SK-N-SH (cell line): ENCODE measurements at regions not wholly inside any gene's neighbourhood (a gene's known extent, or its start where the extent isn't known, plus 50 kb on each side); places are given as distances from the start of the nearest gene placed in this dataset.

ENCODE experiments used
- CTCF ChIA-PET: fragments of 300-600, 350-600 bp; formaldehyde crosslinking; extraction: SDS; loops from one replicate; lab custom pipeline; 2021; lab: Yijun Ruan, JAX
- POLR2A ChIA-PET: fragments of 350-600 bp; sonication (Branson Sonifier 250); formaldehyde crosslinking; extraction: SDS; loops from one replicate; lab custom pipeline; 2020; ENCODE audit warnings: antibody characterized with exemption, inconsistent platforms; lab: Yijun Ruan, JAX
- DNase-seq: peaks from one replicate; pipeline ENCODE4 v3.0.0; 2012
- H2AFZ ChIP-seq: fragments of 200-600 bp; sonication (generic); 2 replicates; pipeline ENCODE4 v1.8.1; 2016; ENCODE audit warnings: antibody characterized with exemption, mild to moderate bottlenecking, low read depth
- H3F3A ChIP-seq: fragments of 200-600 bp; sonication (generic); replicated peaks from 2 replicates; pipeline ENCODE3; 2016; ENCODE audit warnings: antibody characterized with exemption, mild to moderate bottlenecking; ENCODE audit not compliant: insufficient read depth
- H3K27ac ChIP-seq, 2 experiments: fragments of 200-500 bp in 1 of 2; fragments of 200-600 bp in 1 of 2; sonication (Bioruptor generic) in 1 of 2; sonication (generic), shearing (Covaris generic) in 1 of 2; 2 replicates each; pipeline versions ENCODE4 v1.5.1 to v1.6.1; 2014 to 2016; ENCODE audit warnings: low read depth in 2 of 2, inconsistent platforms in 1 of 2, low read length in 1 of 2, mild to moderate bottlenecking in 1 of 2, mixed read lengths in 1 of 2
- H3K27me3 ChIP-seq: fragments of 200-600 bp; sonication (generic), shearing (Covaris generic); 2 replicates; pipeline ENCODE4 v1.6.1; 2016; ENCODE audit warnings: mixed run types; ENCODE audit not compliant: insufficient read depth
- H3K36me3 ChIP-seq, 2 experiments: fragments of 200-500 bp in 1 of 2; fragments of 200-600 bp in 1 of 2; sonication (Bioruptor generic) in 1 of 2; sonication (generic) in 1 of 2; replicated peaks in 1 of 2; 2 replicates each; pipeline versions ENCODE3 to v1.5.1; 2014 to 2016; ENCODE audit warnings: low read length in 1 of 2, mild to moderate bottlenecking in 1 of 2; ENCODE audit not compliant: insufficient read depth in 2 of 2, control insufficient read depth in 1 of 2
- H3K4me1 ChIP-seq, 2 experiments: fragments of 200-500 bp in 1 of 2; fragments of 200-600 bp in 1 of 2; sonication (Bioruptor generic) in 1 of 2; sonication (generic), shearing (Covaris generic) in 1 of 2; 2 replicates each; pipeline versions ENCODE4 v1.5.1 to v1.6.1; 2014 to 2016; ENCODE audit warnings: low read depth in 1 of 2, low read length in 1 of 2, mixed run types in 1 of 2; ENCODE audit not compliant: insufficient read depth in 2 of 2, control insufficient read depth in 1 of 2
- H3K4me2 ChIP-seq: fragments of 200-600 bp; sonication (generic), shearing (Covaris generic); 2 replicates; pipeline ENCODE4 v1.6.1; 2017; ENCODE audit warnings: mixed run types
- H3K4me3 ChIP-seq, 2 experiments: fragments of 200-500 bp in 1 of 2; fragments of 200-600 bp in 1 of 2; sonication (Bioruptor generic) in 1 of 2; sonication (generic), shearing (Covaris generic) in 1 of 2; 2 replicates each; pipeline versions ENCODE4 v1.5.1 to v1.8.1; 2014 to 2016; ENCODE audit warnings: low read depth in 2 of 2, inconsistent platforms in 1 of 2, low read length in 1 of 2, mild to moderate bottlenecking in 1 of 2, mixed read lengths in 1 of 2, moderate library complexity in 1 of 2
- H3K79me2 ChIP-seq: fragments of 200-600 bp; sonication (generic); 2 replicates; pipeline ENCODE4 v1.8.1; 2017; ENCODE audit warnings: mild to moderate bottlenecking; ENCODE audit not compliant: insufficient read depth
- H3K9ac ChIP-seq: fragments of 200-600 bp; sonication (generic); 2 replicates; pipeline ENCODE4 v1.6.1; 2017; ENCODE audit warnings: mixed run types
- H3K9me2 ChIP-seq: fragments of 200-600 bp; sonication (generic); 2 replicates; pipeline ENCODE4 v1.6.1; 2017; ENCODE audit warnings: mixed run types
- H3K9me3 ChIP-seq: fragments of 200-600 bp; sonication (generic); 2 replicates; pipeline ENCODE4 v1.6.1; 2017; ENCODE audit warnings: mixed run types, mild to moderate bottlenecking, moderate library complexity
- H4K20me1 ChIP-seq: fragments of 200-600 bp; sonication (generic); 2 replicates; pipeline ENCODE4 v1.6.1; 2017; ENCODE audit warnings: mild to moderate bottlenecking, mixed run types; ENCODE audit not compliant: insufficient read depth
- CHD2 ChIP-seq: fragments of 150-350 bp; IDR thresholded peaks from 2 replicates; pipeline ENCODE4 v1.6.1; 2018; ENCODE audit warnings: low read length; ENCODE audit not compliant: partially characterized antibody
- EP300 ChIP-seq, 2 experiments: IDR thresholded peaks; 2 replicates each; pipeline versions ENCODE4 v1.4.0 to v1.6.1; 2012; ENCODE audit warnings: borderline replicate concordance in 1 of 2, low read depth in 1 of 2, low read length in 1 of 2
- EZH2phosphoT487 ChIP-seq: fragments of 200-600 bp; sonication (generic); IDR thresholded peaks from 2 replicates; pipeline ENCODE4 v1.6.1; 2017; ENCODE audit warnings: low read depth, mixed run types, mild to moderate bottlenecking, antibody characterized with exemption, moderate library complexity, borderline replicate concordance
- FOSL2 ChIP-seq: IDR thresholded peaks from 2 replicates; pipeline ENCODE4 v1.4.0; 2012; ENCODE audit warnings: low read depth, mild to moderate bottlenecking, moderate library complexity, borderline replicate concordance
- FOXJ3 ChIP-seq: sonication (generic); formaldehyde crosslinking; IDR thresholded peaks from 2 replicates; pipeline ENCODE4 v1.5.1; 2020; ENCODE audit warnings: mild to moderate bottlenecking, missing genetic modification reagents
- FOXM1 ChIP-seq: IDR thresholded peaks from 2 replicates; pipeline ENCODE4 v1.4.0; 2012; ENCODE audit warnings: low read depth, mild to moderate bottlenecking
- GATA2 ChIP-seq: sonication (generic); formaldehyde crosslinking; IDR thresholded peaks from 2 replicates; pipeline ENCODE4 v1.5.0; 2020; ENCODE audit warnings: mild to moderate bottlenecking, missing genetic modification reagents
- JUND ChIP-seq: IDR thresholded peaks from 2 replicates; pipeline ENCODE4 v1.4.0; 2012
- MEF2A ChIP-seq: IDR thresholded peaks from 2 replicates; pipeline ENCODE4 v1.4.0; 2012; ENCODE audit warnings: low read depth, borderline replicate concordance
- NFIC ChIP-seq: IDR thresholded peaks from 2 replicates; pipeline ENCODE4 v1.4.0; 2012; ENCODE audit warnings: borderline replicate concordance
- POLR2AphosphoS5 ChIP-seq: IDR thresholded peaks from 2 replicates; pipeline ENCODE4 v1.6.1; 2012; ENCODE audit warnings: low read depth, low read length
- RAD21 ChIP-seq: IDR thresholded peaks from 2 replicates; pipeline ENCODE4 v1.6.1; 2012; ENCODE audit warnings: mild to moderate bottlenecking, low read length
- RCOR1 ChIP-seq: fragments of 150-350 bp; IDR thresholded peaks from 2 replicates; pipeline ENCODE4 v1.6.1; 2017; ENCODE audit warnings: antibody characterized with exemption, low read length
- RFX5 ChIP-seq: IDR thresholded peaks from 2 replicates; pipeline ENCODE4 v1.6.1; 2012; ENCODE audit warnings: mild to moderate bottlenecking, improper control_type of control experiment, low read length
- RXRA ChIP-seq: IDR thresholded peaks from 2 replicates; pipeline ENCODE4 v1.4.0; 2012; ENCODE audit warnings: low read depth, mild to moderate bottlenecking, borderline replicate concordance
- SIN3A ChIP-seq: IDR thresholded peaks from 2 replicates; pipeline ENCODE4 v1.6.1; 2012; ENCODE audit warnings: low read depth, mild to moderate bottlenecking, low read length, moderate library complexity, borderline replicate concordance
- TAF1 ChIP-seq: IDR thresholded peaks from 2 replicates; pipeline ENCODE4 v1.6.1; 2012; ENCODE audit warnings: low read depth, mild to moderate bottlenecking, low read length, moderate library complexity, borderline replicate concordance
- TEAD4 ChIP-seq: IDR thresholded peaks from 2 replicates; pipeline ENCODE4 v1.4.0; 2012; ENCODE audit warnings: mild to moderate bottlenecking, borderline replicate concordance; ENCODE audit not compliant: insufficient read depth
- USF1 ChIP-seq: IDR thresholded peaks from 2 replicates; pipeline ENCODE4 v1.4.0; 2012; ENCODE audit warnings: low read depth, borderline replicate concordance
- YY1 ChIP-seq: IDR thresholded peaks from 2 replicates; pipeline ENCODE4 v1.4.0; 2012; ENCODE audit warnings: low read depth, mild to moderate bottlenecking
- ZBTB33 ChIP-seq: IDR thresholded peaks from 2 replicates; pipeline ENCODE4 v1.4.0; 2012; ENCODE audit warnings: low read depth, borderline replicate concordance
- WGBS: methylation state at CpG from one replicate; pipeline ENCODE4 v1.1.6; 2017; ENCODE audit warnings: low lambda C conversion rate; 5-methylcytosine and 5-hydroxymethylcytosine counted together
- TF ChIP-seq, protein P1 (sequence below): fragments of 150-350 bp; IDR thresholded peaks from 2 replicates; pipeline ENCODE4 v1.6.1; 2017; ENCODE audit warnings: antibody characterized with exemption, low read length, low read depth, borderline replicate concordance
- TF ChIP-seq, protein P2 (sequence below): IDR thresholded peaks from 2 replicates; pipeline ENCODE4; 2012

- DNase-seq: no peak
- H3K4me3 ChIP-seq: no peak overlapping the region
- no peak overlapping the region for H3K4me2 ChIP-seq
- no peaks in the 10 kb centered on the region for H3K79me2 ChIP-seq
- H4K20me1 ChIP-seq: no peaks in the 10 kb centered on the region
- no peak for TF ChIP-seq JUND
- TF ChIP-seq FOXM1: no peak
- TF ChIP-seq RXRA: no peak
- no peak for TF ChIP-seq YY1
- TF ChIP-seq NFIC: no peak
- no peak for TF ChIP-seq ZBTB33
- TF ChIP-seq, protein P1, sequence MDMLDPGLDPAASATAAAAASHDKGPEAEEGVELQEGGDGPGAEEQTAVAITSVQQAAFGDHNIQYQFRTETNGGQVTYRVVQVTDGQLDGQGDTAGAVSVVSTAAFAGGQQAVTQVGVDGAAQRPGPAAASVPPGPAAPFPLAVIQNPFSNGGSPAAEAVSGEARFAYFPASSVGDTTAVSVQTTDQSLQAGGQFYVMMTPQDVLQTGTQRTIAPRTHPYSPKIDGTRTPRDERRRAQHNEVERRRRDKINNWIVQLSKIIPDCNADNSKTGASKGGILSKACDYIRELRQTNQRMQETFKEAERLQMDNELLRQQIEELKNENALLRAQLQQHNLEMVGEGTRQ: no peak
- no peak for TF ChIP-seq RFX5
- TF ChIP-seq CHD2: no peak
- TF ChIP-seq FOSL2: no peak
- TF ChIP-seq USF1: no peak
- no peak for TF ChIP-seq RCOR1
- TF ChIP-seq RAD21: no peak
- WGBS: 60% methylated on average over 2 of the region's 2 CpGs
- no peak overlapping the region for H3K9ac ChIP-seq
- no peaks in the 10 kb centered on the region for H3K9me2 ChIP-seq
- no peaks in the 10 kb centered on the region for H3K9me3 ChIP-seq
- no peaks in the 10 kb centered on the region for H3F3A ChIP-seq
- ChIA-PET POLR2A (no interaction called here), CTCF (no interaction called here)
- H2AFZ ChIP-seq: no peak overlapping the region
- H3K27ac ChIP-seq: no peak overlapping the region
- H3K36me3 ChIP-seq: no peaks in the 10 kb centered on the region
- no peaks in the 10 kb centered on the region for H3K27me3 ChIP-seq
- H3K4me1 ChIP-seq: no peaks in the 10 kb centered on the region
Measured at GRCh38 chr1:239204401-239204800, 182.0 kb upstream of the CHRM3 start.

- CTCF ChIA-PET: no interaction called here
- DNase-seq: no peak
- Histone ChIP-seq H3K27me3 (no peaks in the 10 kb centered on the region), H3K27ac (no peak overlapping the region), H3F3A (no peaks in the 10 kb centered on the region), H3K9me2 (no peaks in the 10 kb centered on the region), H2AFZ (no peak overlapping the region), H3K79me2 (no peaks in the 10 kb centered on the region), H4K20me1 (no peaks in the 10 kb centered on the region), H3K9ac (no peak overlapping the region), H3K4me1 (no peaks in the 10 kb centered on the region; a peak in 1 of 4 replicates), H3K4me2 (no peak overlapping the region), H3K4me3 (no peak overlapping the region), H3K36me3 (no peaks in the 10 kb centered on the region), H3K9me3 (no peaks in the 10 kb centered on the region)
- 38% methylated on average over 4 of the region's 4 CpGs for WGBS
- POLR2A ChIA-PET: no interaction called here
- TF ChIP-seq POLR2AphosphoS5: no peak
- TF ChIP-seq, protein P2, sequence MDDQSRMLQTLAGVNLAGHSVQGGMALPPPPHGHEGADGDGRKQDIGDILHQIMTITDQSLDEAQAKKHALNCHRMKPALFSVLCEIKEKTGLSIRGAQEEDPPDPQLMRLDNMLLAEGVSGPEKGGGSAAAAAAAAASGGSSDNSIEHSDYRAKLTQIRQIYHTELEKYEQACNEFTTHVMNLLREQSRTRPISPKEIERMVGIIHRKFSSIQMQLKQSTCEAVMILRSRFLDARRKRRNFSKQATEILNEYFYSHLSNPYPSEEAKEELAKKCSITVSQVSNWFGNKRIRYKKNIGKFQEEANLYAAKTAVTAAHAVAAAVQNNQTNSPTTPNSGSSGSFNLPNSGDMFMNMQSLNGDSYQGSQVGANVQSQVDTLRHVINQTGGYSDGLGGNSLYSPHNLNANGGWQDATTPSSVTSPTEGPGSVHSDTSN: no peak
- no peak for TF ChIP-seq TAF1
- TF ChIP-seq EP300 (IDR thresholded peaks at IDR 0.05; ENCODE audit: borderline replicate concordance in 1 of 2, low read depth in 1 of 2, low read length in 1 of 2): no peak
- TF ChIP-seq SIN3A: no peak
- no peak for TF ChIP-seq TEAD4
- TF ChIP-seq EZH2phosphoT487: no peak
- no peak for TF ChIP-seq GATA2 (CRISPR knock-in tag)
- TF ChIP-seq JUND: no peak
- no peak for TF ChIP-seq MEF2A
- TF ChIP-seq FOXJ3 (CRISPR knock-in tag): no peak
- TF ChIP-seq FOSL2: no peak
- no peak for TF ChIP-seq NFIC
Measured at GRCh38 chr1:239197871-239198270, 188.5 kb upstream of the CHRM3 start.
